ENCODE measurements at regions not wholly inside any gene's neighbourhood (a gene's known extent, or its start where the extent isn't known, plus 50 kb on each side); places are given as distances from the start of the nearest gene placed in this dataset.
"Not testable (repeated sequence)": the region's sequence is repeated elsewhere in the genome, so short reads cannot be mapped to it uniquely, and the experiment has no call there.

DNA sequence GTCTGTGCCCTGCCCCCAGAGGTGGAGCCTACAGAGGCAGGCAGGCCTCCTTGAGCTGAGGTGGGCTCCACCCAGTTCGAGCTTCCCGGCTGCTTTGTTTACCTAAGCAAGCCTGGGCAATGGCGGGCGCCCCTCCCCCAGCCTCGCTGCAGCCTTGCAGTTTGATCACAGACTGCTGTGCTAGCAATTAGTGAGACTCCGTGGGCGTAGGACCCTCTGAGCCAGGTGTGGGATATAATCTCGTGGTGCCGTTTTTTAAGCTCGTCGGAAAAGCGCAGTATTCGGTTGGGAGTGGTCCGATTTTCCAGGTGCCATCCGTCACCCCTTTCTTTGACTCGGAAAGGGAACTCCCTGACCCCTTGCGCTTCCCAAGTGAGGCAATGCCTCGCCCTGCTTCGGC lies 383.1 kb upstream of the ZEB2 start:
- H3K4me3 Mint-ChIP-seq; H3K4me1 Mint-ChIP-seq (ENCODE audit: low read depth); intact Hi-C loops (cut with micrococcal nuclease): not testable (repeated sequence)

DNA sequence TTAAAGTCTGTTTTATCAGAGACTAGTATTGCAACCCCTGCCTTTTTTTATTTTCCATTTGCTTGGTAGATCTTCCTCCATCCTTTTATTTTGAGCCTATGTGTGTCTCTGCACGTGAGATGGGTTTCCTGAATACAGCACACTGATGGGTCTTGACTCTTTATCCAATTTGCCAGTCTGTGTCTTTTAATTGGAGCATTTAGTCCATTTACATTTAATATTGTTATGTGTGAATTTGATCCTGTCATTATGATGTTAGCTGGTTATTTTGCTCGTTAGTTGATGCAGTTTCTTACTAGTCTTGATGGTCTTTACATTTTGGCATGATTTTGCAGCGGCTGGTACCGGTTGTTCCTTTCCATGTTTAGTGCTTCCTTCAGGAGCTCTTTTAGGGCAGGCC lies 381.5 kb upstream of the ZEB2 start:
- intact Hi-C loops (cut with micrococcal nuclease); DNase-seq (ENCODE audit: low spot score); H3K9me3 Mint-ChIP-seq; H3K36me3 Mint-ChIP-seq (ENCODE audit: low read depth); H3K27ac Mint-ChIP-seq; H3K4me3 Mint-ChIP-seq; H3K27me3 Mint-ChIP-seq (ENCODE audit: insufficient read depth); H3K4me1 Mint-ChIP-seq (ENCODE audit: low read depth): not testable (repeated sequence)

More for the DNA sequence above, 383.1 kb upstream of the ZEB2 start:
- not testable (repeated sequence) for H3K9me3 Mint-ChIP-seq; DNase-seq (ENCODE audit: low spot score); H3K36me3 Mint-ChIP-seq (ENCODE audit: low read depth); H3K27ac Mint-ChIP-seq; H3K27me3 Mint-ChIP-seq (ENCODE audit: insufficient read depth)

DNA sequence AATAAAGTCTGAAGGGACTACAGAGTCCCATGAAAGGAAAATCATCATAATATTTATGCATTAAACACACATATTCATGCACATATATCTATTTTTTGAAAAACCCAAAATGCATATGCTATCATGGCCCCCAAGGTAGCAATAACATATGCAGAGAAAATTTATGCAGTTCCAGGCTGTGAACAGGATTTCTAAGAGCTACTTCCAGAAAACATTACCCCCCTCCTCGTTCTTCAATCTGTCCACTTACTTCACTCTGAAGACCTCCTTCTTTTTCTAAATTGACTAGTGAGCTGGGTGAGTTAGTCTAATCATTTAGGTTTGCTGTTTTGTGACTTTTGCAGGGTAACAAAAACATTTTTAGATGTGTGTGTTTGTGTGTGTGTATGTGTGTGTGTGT lies 376.4 kb upstream of the ZEB2 start:
- intact Hi-C loops (cut with micrococcal nuclease) = no loop called here
- no peak overlapping the region for H3K4me3 Mint-ChIP-seq
- no peaks in the 10 kb centered on the region for H3K27me3 Mint-ChIP-seq (ENCODE audit: insufficient read depth)
- no peak overlapping the region for H3K27ac Mint-ChIP-seq
- DNase-seq (ENCODE audit: low spot score) = no peak
- H3K9me3 Mint-ChIP-seq = no peaks in the 10 kb centered on the region
- H3K36me3 Mint-ChIP-seq (ENCODE audit: low read depth) = no peaks in the 10 kb centered on the region
- H3K4me1 Mint-ChIP-seq (ENCODE audit: low read depth) = no peaks in the 10 kb centered on the region

DNA sequence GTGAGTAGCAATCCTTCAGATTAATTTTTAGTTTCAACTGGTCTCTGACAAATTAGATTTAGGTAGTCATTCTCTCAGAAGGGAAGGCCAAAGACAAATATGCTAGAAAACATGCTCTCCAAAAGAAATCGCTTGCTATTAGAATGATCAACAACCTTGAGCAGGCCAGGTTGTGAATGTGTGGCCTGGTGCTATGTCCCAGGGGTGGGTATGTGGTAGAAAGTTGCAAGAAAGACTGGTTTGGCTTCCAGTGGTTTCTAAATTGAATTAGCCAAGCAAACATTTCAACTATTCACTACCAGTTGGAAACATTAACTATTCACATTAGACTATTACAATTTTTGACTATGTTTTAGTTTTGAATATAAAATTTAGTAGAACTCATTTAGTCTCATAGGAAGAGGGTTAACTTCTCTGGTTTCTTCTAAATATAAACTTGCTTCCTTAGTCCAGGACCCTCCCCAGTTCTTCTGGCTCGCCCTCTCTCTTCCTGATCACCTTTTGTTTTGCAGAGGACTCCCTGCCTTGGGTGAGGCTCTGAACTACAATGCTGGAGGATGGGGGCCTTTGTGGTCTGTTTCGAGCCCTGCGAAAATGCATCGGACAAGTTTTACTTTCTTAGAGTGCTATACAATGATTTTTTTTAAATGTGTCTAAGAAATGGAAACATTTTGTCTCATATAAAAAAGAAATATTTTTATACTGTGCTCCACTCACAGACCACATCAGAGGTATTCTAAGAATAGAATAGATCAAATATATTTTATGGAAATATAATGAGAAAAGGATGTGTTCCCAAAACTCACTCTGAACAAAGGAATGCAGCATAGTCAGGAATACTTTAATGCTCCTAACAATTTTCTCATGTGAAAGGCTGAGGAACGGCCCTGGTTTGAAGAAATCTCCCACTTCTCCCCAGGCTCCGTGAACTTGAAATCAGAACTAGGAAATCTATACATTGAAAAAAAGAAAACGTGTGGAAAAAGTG lies 375.0 kb upstream of the ZEB2 start:
- intact Hi-C loops (cut with micrococcal nuclease) = no loop called here
- no peak for DNase-seq (ENCODE audit: low spot score)
- Mint-ChIP-seq H3K27me3 (ENCODE audit: insufficient read depth) (no peaks in the 10 kb centered on the region), H3K4me1 (ENCODE audit: low read depth) (no peaks in the 10 kb centered on the region), H3K27ac (no peak overlapping the region), H3K36me3 (ENCODE audit: low read depth) (no peaks in the 10 kb centered on the region), H3K4me3 (no peak overlapping the region), H3K9me3 (no peaks in the 10 kb centered on the region)

DNA sequence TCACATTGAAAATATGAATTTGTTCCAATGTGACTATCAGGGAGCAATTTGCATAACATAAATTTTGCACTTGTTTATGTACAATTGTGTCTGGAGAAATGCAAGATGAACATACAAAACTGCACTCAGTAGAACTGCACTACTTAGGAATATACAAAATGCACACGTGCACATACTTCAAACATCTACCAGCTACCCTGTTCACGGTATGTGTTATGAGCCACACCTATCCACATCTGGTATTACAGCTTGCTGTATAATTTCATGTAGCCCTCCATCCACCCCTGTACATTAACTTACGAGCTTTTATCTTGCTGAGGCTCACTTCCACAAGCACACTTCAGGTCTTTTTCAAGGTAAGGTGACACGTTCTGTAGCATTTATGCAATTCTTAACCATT lies 373.5 kb upstream of the ZEB2 start:
- intact Hi-C loops (cut with micrococcal nuclease) = no loop called here
- H3K27me3 Mint-ChIP-seq (ENCODE audit: insufficient read depth) = no peaks in the 10 kb centered on the region
- H3K36me3 Mint-ChIP-seq (ENCODE audit: low read depth) = no peaks in the 10 kb centered on the region
- no peaks in the 10 kb centered on the region for H3K4me1 Mint-ChIP-seq (ENCODE audit: low read depth)
- no peak for DNase-seq (ENCODE audit: low spot score)
- no peak overlapping the region for H3K27ac Mint-ChIP-seq
- H3K4me3 Mint-ChIP-seq = no peak overlapping the region
- H3K9me3 Mint-ChIP-seq = no peaks in the 10 kb centered on the region

DNA sequence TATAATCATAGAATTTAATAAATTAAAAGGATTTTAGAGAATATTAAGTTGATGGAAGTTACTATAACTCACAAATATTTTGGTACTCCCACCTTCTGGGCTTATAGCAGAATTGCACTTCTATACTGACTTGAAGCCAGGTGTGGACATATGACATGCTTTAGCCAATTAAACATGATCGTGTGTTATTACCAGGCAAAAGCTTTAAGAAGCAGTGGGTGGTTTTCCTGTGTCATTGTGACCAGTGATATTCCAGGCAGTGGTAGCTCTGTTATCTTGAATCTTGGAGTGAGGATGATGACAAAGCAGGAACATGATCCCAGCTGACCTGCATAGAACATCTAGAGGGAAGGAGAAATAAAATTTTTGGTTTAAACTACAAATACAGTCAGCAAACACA lies 370.9 kb upstream of the ZEB2 start:
- DNase-seq (ENCODE audit: low spot score) = no peak
- no peaks in the 10 kb centered on the region for H3K27me3 Mint-ChIP-seq (ENCODE audit: insufficient read depth)
- intact Hi-C loops (cut with micrococcal nuclease) = no loop called here
- H3K4me3 Mint-ChIP-seq = no peak overlapping the region
- H3K36me3 Mint-ChIP-seq (ENCODE audit: low read depth) = no peaks in the 10 kb centered on the region
- no peaks in the 10 kb centered on the region for H3K9me3 Mint-ChIP-seq
- no peak overlapping the region for H3K27ac Mint-ChIP-seq
- H3K4me1 Mint-ChIP-seq (ENCODE audit: low read depth) = no peaks in the 10 kb centered on the region

DNA sequence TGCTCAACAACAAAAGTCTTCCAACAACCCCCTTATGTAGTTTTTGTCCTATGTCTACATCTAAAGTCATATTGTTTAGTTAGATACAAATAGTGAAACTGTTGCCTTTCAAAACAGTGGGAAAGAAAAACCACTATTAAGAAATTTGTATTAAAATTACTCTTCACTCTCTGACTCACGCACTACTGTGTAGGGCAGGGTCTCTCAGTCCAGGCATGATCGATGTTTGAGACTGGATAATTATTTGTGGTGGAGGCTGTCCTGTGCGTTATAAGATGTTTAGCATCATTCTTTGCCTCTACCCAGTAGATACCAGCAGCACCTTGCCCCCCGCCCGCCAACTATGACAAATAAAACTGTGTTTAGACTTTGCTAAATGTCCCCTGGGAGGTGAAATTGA lies 369.4 kb upstream of the ZEB2 start:
- Mint-ChIP-seq H3K27ac (no peak overlapping the region), H3K36me3 (ENCODE audit: low read depth) (no peaks in the 10 kb centered on the region), H3K4me3 (no peak overlapping the region), H3K27me3 (ENCODE audit: insufficient read depth) (no peaks in the 10 kb centered on the region), H3K4me1 (ENCODE audit: low read depth) (no peaks in the 10 kb centered on the region), H3K9me3 (no peaks in the 10 kb centered on the region)
- intact Hi-C loops (cut with micrococcal nuclease) = no loop called here
- no peak for DNase-seq (ENCODE audit: low spot score)

DNA sequence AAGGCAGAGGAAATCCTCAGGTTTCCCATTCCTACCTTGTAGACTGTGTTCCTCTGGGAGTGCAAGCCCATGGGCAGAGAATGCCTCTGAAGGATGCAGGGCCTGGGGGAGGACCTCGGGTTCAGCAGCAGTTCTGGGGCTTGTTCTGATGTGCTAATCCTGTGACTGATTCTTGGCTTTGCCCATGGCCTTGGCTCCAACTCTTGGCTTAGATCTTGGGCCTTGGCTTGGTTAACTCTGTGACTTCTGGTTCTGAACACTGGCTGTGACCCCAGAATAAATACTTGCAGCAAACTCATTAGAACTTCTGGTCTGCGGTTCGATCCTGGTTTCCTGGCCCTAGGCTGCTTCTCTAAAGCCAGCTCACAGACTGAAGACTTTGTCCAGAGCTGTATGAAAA lies 366.9 kb upstream of the ZEB2 start:
- Mint-ChIP-seq H3K4me3 (no peak overlapping the region), H3K4me1 (ENCODE audit: low read depth) (no peaks in the 10 kb centered on the region), H3K27ac (no peak overlapping the region), H3K9me3 (no peaks in the 10 kb centered on the region), H3K27me3 (ENCODE audit: insufficient read depth) (no peaks in the 10 kb centered on the region), H3K36me3 (ENCODE audit: low read depth) (no peaks in the 10 kb centered on the region)
- DNase-seq (ENCODE audit: low spot score) = no peak
- intact Hi-C loops (cut with micrococcal nuclease) = no loop called here

DNA sequence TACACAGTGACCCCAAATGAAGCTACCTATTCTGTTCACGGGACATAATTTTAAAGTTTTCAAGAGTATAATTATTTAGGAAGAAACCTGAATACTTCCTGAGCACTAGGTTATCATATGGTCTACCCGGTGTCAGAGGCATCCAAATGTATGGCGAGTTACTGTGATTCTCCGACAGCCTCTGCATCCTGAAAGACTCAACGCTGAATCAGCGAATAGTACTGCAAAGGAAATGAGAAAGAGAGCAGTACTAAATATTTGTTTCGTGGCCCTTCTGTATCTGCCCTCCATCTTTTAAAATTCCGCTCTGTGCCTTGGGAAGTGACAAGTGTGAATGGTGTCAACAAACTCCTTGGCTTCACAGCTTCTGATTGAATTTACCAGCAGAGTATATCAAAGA lies 358.0 kb upstream of the ZEB2 start:
- Mint-ChIP-seq H3K27ac (no peak overlapping the region), H3K27me3 (ENCODE audit: insufficient read depth) (no peaks in the 10 kb centered on the region), H3K36me3 (ENCODE audit: low read depth) (no peaks in the 10 kb centered on the region), H3K4me1 (ENCODE audit: low read depth) (no peaks in the 10 kb centered on the region), H3K9me3 (no peaks in the 10 kb centered on the region), H3K4me3 (no peak overlapping the region)
- intact Hi-C loops (cut with micrococcal nuclease) = no loop called here
- no peak for DNase-seq (ENCODE audit: low spot score)

DNA sequence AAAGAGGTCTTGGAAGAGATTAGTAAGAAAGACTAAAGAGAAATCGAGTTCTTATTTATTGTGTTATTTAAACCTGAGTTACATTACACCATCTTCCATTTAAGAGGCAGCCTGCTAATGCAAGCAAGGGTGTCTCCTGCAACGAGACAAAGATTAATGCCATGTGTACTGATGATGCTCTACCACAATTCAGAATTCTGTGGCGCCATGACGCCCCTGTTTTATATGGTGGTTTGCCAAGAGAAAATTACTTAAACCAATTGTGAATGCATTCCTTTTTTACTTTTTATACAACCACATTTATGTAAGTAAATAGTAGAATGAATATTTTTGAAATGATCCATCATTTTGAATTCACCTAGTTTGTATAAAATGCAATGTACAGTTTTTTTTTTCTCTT lies 356.1 kb upstream of the ZEB2 start:
- H3K27ac Mint-ChIP-seq = no peak overlapping the region
- H3K27me3 Mint-ChIP-seq (ENCODE audit: insufficient read depth) = no peaks in the 10 kb centered on the region
- no peak for DNase-seq (ENCODE audit: low spot score)
- H3K4me3 Mint-ChIP-seq = no peak overlapping the region
- no peaks in the 10 kb centered on the region for H3K36me3 Mint-ChIP-seq (ENCODE audit: low read depth)
- intact Hi-C loops (cut with micrococcal nuclease) = no loop called here
- H3K9me3 Mint-ChIP-seq = no peaks in the 10 kb centered on the region
- no peaks in the 10 kb centered on the region for H3K4me1 Mint-ChIP-seq (ENCODE audit: low read depth)

DNA sequence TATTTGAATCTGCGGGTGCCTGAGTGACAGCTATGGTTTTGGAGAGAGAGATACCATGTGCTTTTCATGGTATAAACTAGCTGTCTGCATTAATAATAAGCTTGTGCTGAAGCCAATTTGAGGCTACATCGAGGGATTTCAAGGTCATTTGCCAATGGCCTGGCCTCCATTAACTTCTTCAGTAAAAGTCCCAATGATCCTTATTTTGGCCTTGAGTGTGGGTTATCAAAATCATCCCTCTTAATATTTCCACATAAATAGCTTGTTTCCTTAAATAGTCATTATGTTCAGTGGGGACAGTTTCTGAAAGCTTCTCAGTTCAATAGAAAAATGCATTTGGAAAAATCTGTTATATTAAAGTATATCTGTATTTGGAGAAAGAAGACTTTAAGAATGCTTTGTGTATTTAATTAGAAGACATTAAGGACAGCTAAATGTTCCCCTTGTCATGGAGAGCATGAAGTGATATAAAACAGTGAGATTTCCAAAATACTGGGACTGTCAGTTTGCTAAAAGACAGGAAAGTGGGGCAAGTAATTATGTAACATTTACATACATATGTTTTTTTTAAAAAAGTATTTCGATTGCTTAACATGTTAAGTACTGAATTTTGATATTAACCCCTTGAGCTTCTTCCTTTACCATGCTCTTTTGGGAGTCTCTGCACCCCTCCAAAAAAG lies 355.5 kb upstream of the ZEB2 start:
- intact Hi-C loops (cut with micrococcal nuclease) = no loop called here
- DNase-seq (ENCODE audit: low spot score) = no peak
- no peaks in the 10 kb centered on the region for H3K27me3 Mint-ChIP-seq (ENCODE audit: insufficient read depth)

DNA sequence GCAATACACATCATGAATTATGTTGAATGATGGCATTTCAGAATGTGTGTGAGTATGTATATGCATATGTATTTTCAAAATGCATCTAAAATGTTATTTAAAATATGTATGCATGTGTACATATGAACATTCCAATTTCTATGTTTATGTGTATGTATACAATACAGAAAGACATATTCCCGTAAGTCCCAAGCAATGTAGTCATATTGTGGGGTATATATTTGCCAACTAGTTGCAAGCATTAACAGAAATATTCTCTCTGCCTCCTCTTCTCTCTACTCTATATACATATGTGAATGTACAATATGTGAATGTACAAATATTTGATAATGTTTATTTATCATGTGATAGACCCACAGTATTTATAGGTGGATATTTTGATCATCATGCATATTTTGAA lies 345.8 kb upstream of the ZEB2 start:
- Mint-ChIP-seq H3K27me3 (ENCODE audit: insufficient read depth) (no peaks in the 10 kb centered on the region), H3K4me3 (no peak overlapping the region), H3K9me3 (no peaks in the 10 kb centered on the region), H3K4me1 (ENCODE audit: low read depth) (no peaks in the 10 kb centered on the region), H3K27ac (no peak overlapping the region), H3K36me3 (ENCODE audit: low read depth) (no peaks in the 10 kb centered on the region)
- DNase-seq (ENCODE audit: low spot score) = no peak
- intact Hi-C loops (cut with micrococcal nuclease) = no loop called here

More for the DNA sequence above, 355.5 kb upstream of the ZEB2 start:
- no peak overlapping the region for H3K27ac Mint-ChIP-seq
- no peaks in the 10 kb centered on the region for H3K9me3 Mint-ChIP-seq
- H3K36me3 Mint-ChIP-seq (ENCODE audit: low read depth) = no peaks in the 10 kb centered on the region
- no peaks in the 10 kb centered on the region for H3K4me1 Mint-ChIP-seq (ENCODE audit: low read depth)
- H3K4me3 Mint-ChIP-seq = no peak overlapping the region

DNA sequence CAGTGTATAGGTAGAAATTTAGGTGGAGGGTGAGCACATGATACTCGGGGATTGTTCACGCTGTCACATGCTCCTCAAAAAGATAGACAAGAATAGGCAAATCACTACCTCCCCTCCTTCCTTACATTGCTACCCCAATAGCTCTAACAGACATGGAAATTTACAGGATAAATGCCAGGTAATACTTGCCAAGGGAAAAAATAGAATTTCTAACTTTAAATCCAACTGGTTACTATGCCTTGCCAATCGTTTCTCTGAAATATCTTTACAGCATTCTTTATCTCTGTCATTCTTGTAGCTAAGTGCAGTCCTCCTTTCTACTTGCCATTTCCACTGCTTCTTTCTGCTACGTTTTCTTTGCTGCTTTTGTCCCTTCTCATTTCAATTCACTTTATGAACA lies 339.8 kb upstream of the ZEB2 start:
- H3K27me3 Mint-ChIP-seq (ENCODE audit: insufficient read depth) = no peaks in the 10 kb centered on the region
- no peak for DNase-seq (ENCODE audit: low spot score)
- intact Hi-C loops (cut with micrococcal nuclease) = no loop called here
- H3K4me1 Mint-ChIP-seq (ENCODE audit: low read depth) = no peaks in the 10 kb centered on the region
- no peaks in the 10 kb centered on the region for H3K36me3 Mint-ChIP-seq (ENCODE audit: low read depth)
- no peak overlapping the region for H3K4me3 Mint-ChIP-seq
- no peaks in the 10 kb centered on the region for H3K9me3 Mint-ChIP-seq
- no peak overlapping the region for H3K27ac Mint-ChIP-seq

Data from activated T-helper 1 cell treated with anti-CD3 and anti-CD28 coated beads, Interleukin-12 subunit alpha, Interleukin-12 subunit beta, Interleukin-2, Interleukin-4 antibody, amounts not matched to agents 30 ng/mL and 10 ng/mL and 1 ng/mL, durations not matched to agents 14 hours and 24 hours and 36 hours (primary cell).